Mesendoderm (in vitro differentiated cells): ENCODE measurements at regions not wholly inside any gene's neighbourhood (a gene's known extent, or its start where the extent isn't known, plus 50 kb on each side); places are given as distances from the start of the nearest gene placed in this dataset.

ENCODE experiments used
- DNase-seq: peaks from one replicate; pipeline ENCODE4 v3.0.0; 2013
- H2AK5ac ChIP-seq: 2 replicates; pipeline ENCODE4 v1.6.1; 2013; ENCODE audit warnings: low read length, inconsistent platforms
- H2BK120ac ChIP-seq: 2 replicates; pipeline ENCODE4 v1.6.1; 2013; ENCODE audit warnings: low read depth, mild to moderate bottlenecking, low read length, moderate library complexity, mixed read lengths
- H2BK15ac ChIP-seq: replicated peaks from 2 replicates; pipeline ENCODE4 v1.6.1; 2013; ENCODE audit warnings: low read depth, mild to moderate bottlenecking, moderate library complexity
- H2BK5ac ChIP-seq: 2 replicates; pipeline ENCODE4 v1.6.1; 2013; ENCODE audit warnings: low read length, inconsistent platforms
- H3K18ac ChIP-seq: 2 replicates; pipeline ENCODE4 v1.6.1; 2013; ENCODE audit warnings: mild to moderate bottlenecking, low read length, mixed read lengths
- H3K23ac ChIP-seq: one replicate; pipeline ENCODE4 v1.6.1; 2013; ENCODE audit warnings: low read length
- H3K27ac ChIP-seq: 2 replicates; pipeline ENCODE4 v1.5.1; 2013; ENCODE audit warnings: low read depth, mild to moderate bottlenecking, inconsistent platforms, low read length, moderate library complexity
- H3K27me3 ChIP-seq: 2 replicates; pipeline ENCODE4 v1.6.1; 2013; ENCODE audit warnings: low read length, control low read depth, mild to moderate bottlenecking, inconsistent platforms; ENCODE audit not compliant: insufficient read depth, poor library complexity
- H3K36me3 ChIP-seq: 2 replicates; pipeline ENCODE4 v1.6.1; 2013; ENCODE audit warnings: low read length, inconsistent platforms; ENCODE audit not compliant: control insufficient read depth, insufficient read depth
- H3K4ac ChIP-seq: one replicate; pipeline ENCODE4 v1.6.1; 2013; ENCODE audit warnings: low read depth, mild to moderate bottlenecking, low read length, moderate library complexity
- H3K4me1 ChIP-seq: 2 replicates; pipeline ENCODE4 v1.6.1; 2013; ENCODE audit warnings: low read depth, low read length, inconsistent platforms; ENCODE audit not compliant: control insufficient read depth
- H3K4me2 ChIP-seq: 2 replicates; pipeline ENCODE4 v1.6.1; 2013; ENCODE audit warnings: low read length
- H3K4me3 ChIP-seq: 2 replicates; pipeline ENCODE4 v1.5.1; 2013; ENCODE audit warnings: mild to moderate bottlenecking, low read length
- H3K56ac ChIP-seq: one replicate; pipeline ENCODE4 v1.6.1; 2013; ENCODE audit warnings: low read length
- H3K79me1 ChIP-seq: 2 replicates; pipeline ENCODE4 v1.6.1; 2013; ENCODE audit warnings: low read length, inconsistent platforms
- H3K79me2 ChIP-seq: 2 replicates; pipeline ENCODE4 v1.6.1; 2013; ENCODE audit warnings: mild to moderate bottlenecking, low read length; ENCODE audit not compliant: control insufficient read depth, insufficient read depth
- H3K9ac ChIP-seq: 2 replicates; pipeline ENCODE4 v1.6.1; 2013; ENCODE audit warnings: low read length, inconsistent platforms
- H4K5ac ChIP-seq: one replicate; pipeline ENCODE4 v1.6.1; 2013; ENCODE audit warnings: low read length
- H4K8ac ChIP-seq: one replicate; pipeline ENCODE4 v1.6.1; 2013; ENCODE audit warnings: low read depth, mild to moderate bottlenecking, control low read depth, low read length, moderate library complexity
- WGBS: extraction: QIAGEN DNeasy Blood & Tissue Kit; methylation state at CpG from one replicate; pipeline ENCODE4 v1.1.7; 2013; ENCODE audit warnings: low lambda C conversion rate, missing lambda C conversion rate; ENCODE audit not compliant: insufficient coverage; ENCODE audit errors: extremely low coverage; 5-methylcytosine and 5-hydroxymethylcytosine counted together

GRCh38 chr13:34360702-34361101 is 542.8 kb downstream of the RFC3 start:
- H3K56ac ChIP-seq = no peak overlapping the region
- no peak overlapping the region for H2AK5ac ChIP-seq
- no peak overlapping the region for H4K8ac ChIP-seq
- no peak overlapping the region for H3K4ac ChIP-seq
- no peak overlapping the region for H2BK15ac ChIP-seq
- no peak overlapping the region for H3K4me3 ChIP-seq
- no peak overlapping the region for H3K4me2 ChIP-seq
- no peaks in the 10 kb centered on the region for H3K4me1 ChIP-seq
- no peak overlapping the region for H3K18ac ChIP-seq
- DNase-seq = no peak
- no peak overlapping the region for H2BK5ac ChIP-seq
- no peak overlapping the region for H2BK120ac ChIP-seq
- H3K79me2 ChIP-seq = no peaks in the 10 kb centered on the region
- no peak overlapping the region for H3K23ac ChIP-seq
- H3K27ac ChIP-seq = no peak overlapping the region
- no peaks in the 10 kb centered on the region for H3K27me3 ChIP-seq
- no peak overlapping the region for H3K9ac ChIP-seq
- no peak overlapping the region for H4K5ac ChIP-seq
- H3K36me3 ChIP-seq = no peaks in the 10 kb centered on the region
- H3K79me1 ChIP-seq = no peaks in the 10 kb centered on the region

GRCh38 chr13:34361560-34361959 is 543.6 kb downstream of the RFC3 start:
- Histone ChIP-seq H3K79me1 (no peaks in the 10 kb centered on the region), H3K79me2 (no peaks in the 10 kb centered on the region), H3K4ac (no peak overlapping the region), H3K56ac (no peak overlapping the region), H3K4me2 (no peak overlapping the region), H3K27me3 (no peaks in the 10 kb centered on the region), H2BK15ac (no peak overlapping the region), H3K4me1 (no peaks in the 10 kb centered on the region), H4K8ac (no peak overlapping the region), H2BK120ac (no peak overlapping the region), H3K23ac (no peak overlapping the region), H2AK5ac (no peak overlapping the region), H3K4me3 (no peak overlapping the region), H2BK5ac (no peak overlapping the region), H3K36me3 (no peaks in the 10 kb centered on the region), H4K5ac (no peak overlapping the region), H3K27ac (no peak overlapping the region), H3K9ac (no peak overlapping the region), H3K18ac (no peak overlapping the region)
- no CpG with 5 or more reads among the region's 4 CpGs for WGBS
- DNase-seq = no peak

GRCh38 chr13:34363266-34363665 is 545.3 kb downstream of the RFC3 start:
- no peaks in the 10 kb centered on the region for H3K36me3 ChIP-seq
- H3K9ac ChIP-seq = no peak overlapping the region
- no peak overlapping the region for H2AK5ac ChIP-seq
- no peak overlapping the region for H3K4me3 ChIP-seq
- H3K23ac ChIP-seq = no peak overlapping the region
- no peaks in the 10 kb centered on the region for H3K79me1 ChIP-seq
- H4K5ac ChIP-seq = no peak overlapping the region
- H3K27me3 ChIP-seq = no peaks in the 10 kb centered on the region
- no peak overlapping the region for H3K4me2 ChIP-seq
- H4K8ac ChIP-seq = no peak overlapping the region
- H2BK15ac ChIP-seq = no peak overlapping the region
- no peaks in the 10 kb centered on the region for H3K4me1 ChIP-seq
- no peak overlapping the region for H3K18ac ChIP-seq
- no peaks in the 10 kb centered on the region for H3K79me2 ChIP-seq
- H2BK5ac ChIP-seq = no peak overlapping the region
- H3K4ac ChIP-seq = no peak overlapping the region
- no peak overlapping the region for H2BK120ac ChIP-seq
- WGBS = no CpG with 5 or more reads among the region's 4 CpGs
- no peak for DNase-seq
- H3K56ac ChIP-seq = no peak overlapping the region
- H3K27ac ChIP-seq = no peak overlapping the region

DNA sequence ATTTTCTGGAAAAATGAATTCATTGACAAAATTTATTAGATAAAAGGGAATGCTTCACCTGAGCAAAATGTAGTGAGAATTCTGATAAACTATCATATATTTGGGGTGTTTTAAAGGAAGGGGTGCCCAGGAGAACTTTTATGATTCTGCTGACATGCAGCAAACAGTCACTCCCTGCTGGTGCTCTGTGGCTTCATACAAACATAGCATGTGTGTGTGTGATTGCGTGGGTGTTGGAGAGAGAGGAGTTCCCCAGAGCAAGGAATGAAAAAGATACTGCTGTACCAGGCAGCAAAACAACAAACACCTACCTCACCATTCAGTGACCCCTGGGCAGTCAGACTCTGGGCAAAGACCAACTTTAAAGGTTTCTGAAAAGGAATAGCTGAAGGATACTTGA is 546.7 kb downstream of the RFC3 start:
- no peak overlapping the region for H3K23ac ChIP-seq
- H2BK120ac ChIP-seq = no peak overlapping the region
- H2BK5ac ChIP-seq = no peak overlapping the region
- H4K5ac ChIP-seq = no peak overlapping the region
- H3K56ac ChIP-seq = no peak overlapping the region
- no peak overlapping the region for H3K4me3 ChIP-seq
- DNase-seq = no peak
- no peak overlapping the region for H3K18ac ChIP-seq
- H3K27ac ChIP-seq = no peak overlapping the region
- H4K8ac ChIP-seq = no peak overlapping the region
- H3K9ac ChIP-seq = no peak overlapping the region
- WGBS = no CpG with 5 or more reads among the region's 1 CpG
- H3K79me2 ChIP-seq = no peaks in the 10 kb centered on the region
- no peaks in the 10 kb centered on the region for H3K27me3 ChIP-seq
- H3K4me2 ChIP-seq = no peak overlapping the region
- H2AK5ac ChIP-seq = no peak overlapping the region
- no peaks in the 10 kb centered on the region for H3K36me3 ChIP-seq
- H3K4me1 ChIP-seq = no peaks in the 10 kb centered on the region
- H3K4ac ChIP-seq = no peak overlapping the region
- no peak overlapping the region for H2BK15ac ChIP-seq
- H3K79me1 ChIP-seq = no peaks in the 10 kb centered on the region

GRCh38 chr13:34369931-34370330 is 552.0 kb downstream of the RFC3 start:
- H3K79me2 ChIP-seq = no peaks in the 10 kb centered on the region
- H4K5ac ChIP-seq = no peak overlapping the region
- no peak overlapping the region for H3K4ac ChIP-seq
- no peak overlapping the region for H2BK5ac ChIP-seq
- H3K56ac ChIP-seq = no peak overlapping the region
- H3K79me1 ChIP-seq = no peaks in the 10 kb centered on the region
- no CpG with 5 or more reads among the region's 1 CpG for whole genome bisulfite sequencing
- H3K36me3 ChIP-seq = no peaks in the 10 kb centered on the region
- H2BK15ac ChIP-seq = no peak overlapping the region
- H3K4me2 ChIP-seq = no peak overlapping the region
- no peaks in the 10 kb centered on the region for H3K4me1 ChIP-seq
- no peak overlapping the region for H2BK120ac ChIP-seq
- no peak overlapping the region for H2AK5ac ChIP-seq
- no peak overlapping the region for H4K8ac ChIP-seq
- no peak for DNase-seq
- H3K18ac ChIP-seq = no peak overlapping the region
- no peak overlapping the region for H3K27ac ChIP-seq
- H3K9ac ChIP-seq = no peak overlapping the region
- no peaks in the 10 kb centered on the region for H3K27me3 ChIP-seq
- no peak overlapping the region for H3K23ac ChIP-seq
- no peak overlapping the region for H3K4me3 ChIP-seq

DNA sequence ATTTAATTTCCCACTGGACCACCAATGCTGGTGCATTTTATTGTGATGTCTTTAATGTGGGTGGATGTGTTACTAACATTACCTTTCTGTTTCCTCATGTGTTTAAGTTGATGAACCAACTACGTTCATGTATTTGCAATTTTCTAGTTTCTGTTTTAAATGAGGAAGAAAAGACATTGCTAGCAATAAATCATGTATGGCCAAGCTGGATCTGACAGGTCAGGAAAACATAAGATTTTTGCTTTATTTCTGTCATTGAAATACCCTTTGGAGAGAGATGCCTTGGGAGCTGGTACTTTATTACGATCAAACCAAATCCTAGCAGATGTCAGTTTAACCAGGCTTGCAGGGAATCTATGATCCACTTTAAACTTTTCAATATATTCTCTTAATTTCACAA is 553.2 kb downstream of the RFC3 start:
- Histone ChIP-seq H3K56ac (no peak overlapping the region), H4K8ac (no peak overlapping the region), H2BK5ac (no peak overlapping the region), H2BK15ac (no peak overlapping the region), H3K4ac (no peak overlapping the region), H3K36me3 (no peaks in the 10 kb centered on the region), H3K4me2 (no peak overlapping the region), H3K4me1 (no peaks in the 10 kb centered on the region), H3K27ac (no peak overlapping the region), H2BK120ac (no peak overlapping the region), H3K79me2 (no peaks in the 10 kb centered on the region), H3K4me3 (no peak overlapping the region), H3K79me1 (no peaks in the 10 kb centered on the region), H3K23ac (no peak overlapping the region), H2AK5ac (no peak overlapping the region), H4K5ac (no peak overlapping the region), H3K18ac (no peak overlapping the region), H3K9ac (no peak overlapping the region), H3K27me3 (no peaks in the 10 kb centered on the region)
- WGBS = no CpG with 5 or more reads among the region's 2 CpGs
- DNase-seq = no peak
